Fibroblast of lung (primary cell): ENCODE measurements at regions not wholly inside any gene's neighbourhood (a gene's known extent, or its start where the extent isn't known, plus 50 kb on each side); places are given as distances from the start of the nearest gene placed in this dataset.

ENCODE experiments used
- DNase-seq, 2 donors: peaks; one replicate each; pipeline versions ENCODE4 v3.0.0 to v3.0.0-alpha.2; 2010; ENCODE audit warnings: low read depth in 2 of 2
- H2AFZ ChIP-seq: 2 replicates; pipeline ENCODE4 v1.5.1; 2012; ENCODE audit warnings: low read length, control low read depth, inconsistent platforms
- H3K27ac ChIP-seq: 2 replicates; pipeline ENCODE4 v1.5.1; 2011; ENCODE audit warnings: low read length, control low read depth; ENCODE audit not compliant: insufficient read depth
- H3K27me3 ChIP-seq: 2 replicates; pipeline ENCODE4 v1.5.1; 2011; ENCODE audit warnings: mild to moderate bottlenecking, low read length; ENCODE audit not compliant: control insufficient read depth, insufficient read depth
- H3K36me3 ChIP-seq: 2 replicates; pipeline ENCODE4 v1.5.1; 2011; ENCODE audit warnings: low read length; ENCODE audit not compliant: control insufficient read depth, insufficient read depth
- H3K4me1 ChIP-seq: 2 replicates; pipeline ENCODE4 v1.5.1; 2011; ENCODE audit warnings: low read length; ENCODE audit not compliant: control insufficient read depth, insufficient read depth; ENCODE audit errors: extremely low read depth
- H3K4me2 ChIP-seq: 2 replicates; pipeline ENCODE4 v1.5.1; 2011; ENCODE audit warnings: low read length, control low read depth; ENCODE audit not compliant: insufficient read depth; ENCODE audit errors: extremely low read depth
- H3K4me3 ChIP-seq, 4 experiments: fragments of 200-600 bp in 1 of 4; sonication (generic) in 1 of 4; replicated peaks in 1 of 4; 2 replicates each; pipeline ENCODE4 v1.5.1; 2011 to 2016; ENCODE audit warnings: low read length in 4 of 4, low read depth in 3 of 4, mild to moderate bottlenecking in 3 of 4, control low read depth in 2 of 4, inconsistent platforms in 1 of 4, mixed read lengths in 1 of 4; ENCODE audit not compliant: insufficient read depth in 1 of 4; ENCODE audit errors: control extremely low read depth in 1 of 4
- H3K79me2 ChIP-seq: 2 replicates; pipeline ENCODE4 v1.5.1; 2012; ENCODE audit warnings: mild to moderate bottlenecking, low read length, inconsistent platforms; ENCODE audit not compliant: control insufficient read depth, insufficient read depth
- H3K9ac ChIP-seq: 2 replicates; pipeline ENCODE4 v1.5.1; 2011; ENCODE audit warnings: mild to moderate bottlenecking, low read length, control low read depth; ENCODE audit not compliant: insufficient read depth
- H3K9me3 ChIP-seq: 2 replicates; pipeline ENCODE4 v1.5.1; 2012; ENCODE audit warnings: low read depth, low read length; ENCODE audit not compliant: control insufficient read depth, insufficient read depth
- H4K20me1 ChIP-seq: 2 replicates; pipeline ENCODE4 v1.5.1; 2011; ENCODE audit warnings: low read length; ENCODE audit not compliant: control insufficient read depth, insufficient read depth; ENCODE audit errors: extremely low read depth
- CTCF ChIP-seq, 2 donors: IDR thresholded peaks in 1 of 2; conservative IDR thresholded peaks in 1 of 2; 1 replicate in 1 of 2; 2 replicates in 1 of 2; pipeline ENCODE4 v1.5.1; 2011 to 2012; ENCODE audit warnings: low read length in 2 of 2, control low read depth in 1 of 2, inconsistent platforms in 1 of 2, low read depth in 1 of 2, mild to moderate bottlenecking in 1 of 2
- EZH2 ChIP-seq: IDR thresholded peaks from 2 replicates; pipeline ENCODE4 v1.5.1; 2012; ENCODE audit warnings: low read length, control low read depth, mild to moderate bottlenecking; ENCODE audit errors: missing control alignments

- no peak overlapping the region for H2AFZ ChIP-seq
- H3K9me3 ChIP-seq: no peaks in the 10 kb centered on the region
- no peak for DNase-seq
- H3K36me3 ChIP-seq: no peaks in the 10 kb centered on the region
- no peak overlapping the region for H3K27ac ChIP-seq
- no peak for TF ChIP-seq EZH2
- TF ChIP-seq CTCF (conservative IDR thresholded peaks at IDR 0.05 in 1 of 2, IDR thresholded peaks at IDR 0.05 in 1 of 2; ENCODE audit: low read depth in 1 of 2, low read length in 2 of 2): no peak
- H3K27me3 ChIP-seq: no peaks in the 10 kb centered on the region
- no peaks in the 10 kb centered on the region for H3K4me1 ChIP-seq
- no peaks in the 10 kb centered on the region for H3K79me2 ChIP-seq
- no peaks in the 10 kb centered on the region for H4K20me1 ChIP-seq
- no peak overlapping the region for H3K4me2 ChIP-seq
- no peak overlapping the region for H3K9ac ChIP-seq
- H3K4me3 ChIP-seq: no peak overlapping the region
Measured at GRCh38 chr1:76724816-76725215, 142.5 kb upstream of the ST6GALNAC5 start.

- Histone ChIP-seq H2AFZ (no peak overlapping the region), H3K27ac (no peak overlapping the region), H3K4me3 (no peak overlapping the region), H3K27me3 (no peaks in the 10 kb centered on the region), H3K4me1 (no peaks in the 10 kb centered on the region), H3K36me3 (no peaks in the 10 kb centered on the region), H3K9me3 (no peaks in the 10 kb centered on the region), H3K9ac (no peak overlapping the region), H4K20me1 (no peaks in the 10 kb centered on the region), H3K79me2 (no peaks in the 10 kb centered on the region), H3K4me2 (no peak overlapping the region)
- peak in 1 of 2 donors; percentile 21 for DNase-seq
- TF ChIP-seq CTCF (conservative IDR thresholded peaks at IDR 0.05 in 1 of 2, IDR thresholded peaks at IDR 0.05 in 1 of 2; ENCODE audit: low read depth in 1 of 2, low read length in 2 of 2) (no peak), EZH2 (no peak)
Measured at GRCh38 chr1:76725864-76726619, 141.2 kb upstream of the ST6GALNAC5 start.

GRCh38 chr1:76727520-76727919, 139.8 kb upstream of the ST6GALNAC5 start:
- H3K9me3 ChIP-seq: no peaks in the 10 kb centered on the region
- TF ChIP-seq EZH2 (no peak), CTCF (conservative IDR thresholded peaks at IDR 0.05 in 1 of 2, IDR thresholded peaks at IDR 0.05 in 1 of 2; ENCODE audit: low read depth in 1 of 2, low read length in 2 of 2) (no peak)
- no peak overlapping the region for H2AFZ ChIP-seq
- H4K20me1 ChIP-seq: no peaks in the 10 kb centered on the region
- H3K4me2 ChIP-seq: no peak overlapping the region
- H3K4me1 ChIP-seq: no peaks in the 10 kb centered on the region
- DNase-seq: no peak
- H3K27ac ChIP-seq: no peak overlapping the region
- H3K36me3 ChIP-seq: no peaks in the 10 kb centered on the region
- no peaks in the 10 kb centered on the region for H3K79me2 ChIP-seq
- no peak overlapping the region for H3K4me3 ChIP-seq
- H3K27me3 ChIP-seq: no peaks in the 10 kb centered on the region
- H3K9ac ChIP-seq: no peak overlapping the region
